Amygdala (tissue), 56 donors: ENCODE measurements at regions not wholly inside any gene's neighbourhood (a gene's known extent, or its start where the extent isn't known, plus 50 kb on each side); places are given as distances from the start of the nearest gene placed in this dataset.
A peak's percentile ranks its signal among the peaks of the same experiment; 100 is the strongest.

Experiments
- DNase-seq, 56 donors: peaks; one replicate each; lab custom pipeline; 2025; lab: John Stamatoyannopoulos, UW

GRCh38 chr1:5720484-5720883, 271.7 kb downstream of the NPHP4 start:
- DNase-seq, result peak in 3 of 56 donors; percentile 11 to 34 (median 21)

GRCh38 chr1:5720045-5720444, 272.2 kb downstream of the NPHP4 start:
- DNase-seq, result no peak

GRCh38 chr1:5718831-5719632, 273.2 kb downstream of the NPHP4 start:
- peak in 3 of 56 donors; percentile 10 to 26 (median 12) for DNase-seq

- no peak for DNase-seq
These were observed 275.1 kb downstream of the NPHP4 start for GRCh38 chr1:5717031-5717682.

- no peak for DNase-seq
These were observed 276.1 kb downstream of the NPHP4 start for GRCh38 chr1:5716126-5716525.

GRCh38 chr1:5713101-5714010, 278.9 kb downstream of the NPHP4 start:
- no peak for DNase-seq

GRCh38 chr1:5711956-5712645, 280.1 kb downstream of the NPHP4 start:
- no peak for DNase-seq

- DNase-seq, result no peak
These were observed 281.1 kb downstream of the NPHP4 start for GRCh38 chr1:5711079-5711478.

GRCh38 chr1:5709976-5710375, 282.2 kb downstream of the NPHP4 start:
- no peak for DNase-seq

- peak in 2 of 56 donors; percentile 4 to 15 for DNase-seq
These were observed 282.7 kb downstream of the NPHP4 start for GRCh38 chr1:5709461-5709975.

GRCh38 chr1:5708346-5709245, 283.6 kb downstream of the NPHP4 start:
- DNase-seq, result no peak

- peak in 22 of 56 donors; percentile 5 to 52 (median 22) for DNase-seq
These were observed 284.5 kb downstream of the NPHP4 start for GRCh38 chr1:5707566-5708345.

- no peak for DNase-seq
These were observed 286.0 kb downstream of the NPHP4 start for GRCh38 chr1:5706239-5706638.

- no peak for DNase-seq
These were observed 286.5 kb downstream of the NPHP4 start for GRCh38 chr1:5705751-5706150.

- no peak for DNase-seq
These were observed 287.4 kb downstream of the NPHP4 start for GRCh38 chr1:5704561-5705514.

- no peak for DNase-seq
These were observed 290.6 kb downstream of the NPHP4 start for GRCh38 chr1:5701642-5702041.

GRCh38 chr1:5693568-5693967, 298.7 kb downstream of the NPHP4 start:
- DNase-seq, result no peak
